A673 (cell line): ENCODE measurements at regions not wholly inside any gene's neighbourhood (a gene's known extent, or its start where the extent isn't known, plus 50 kb on each side); places are given as distances from the start of the nearest gene placed in this dataset.

Experiments used
- CTCF ChIP-seq: fragments of 300-800, 200-600 bp; sonication (generic); conservative IDR thresholded peaks from 2 replicates; pipeline ENCODE4 v1.5.1; 2017; ENCODE audit warnings: low read depth, mild to moderate bottlenecking, antibody characterized with exemption, low read length, moderate library complexity, mixed read lengths
- EZH2 ChIP-seq: fragments of 200-600 bp; sonication (generic); IDR thresholded peaks from 2 replicates; pipeline ENCODE4 v1.6.1; 2017; ENCODE audit warnings: borderline replicate concordance, low read depth, mild to moderate bottlenecking, mixed read lengths, antibody characterized with exemption, low read length; ENCODE audit not compliant: poor library complexity, severe bottlenecking

- TF ChIP-seq CTCF (no peak), EZH2 (no peak)
Measured at GRCh38 chr4:137722910-137723309, 190.6 kb upstream of the PCDH18 start.
